Stimulated activated CD8-positive, alpha-beta memory T cell treated with anti-CD3 and anti-CD28 coated beads, Interleukin-15, amount 100 ng/mL, for 4 hours (primary cell): ENCODE measurements at regions not wholly inside any gene's neighbourhood (a gene's known extent, or its start where the extent isn't known, plus 50 kb on each side); places are given as distances from the start of the nearest gene placed in this dataset.
A peak's percentile ranks its signal among the peaks of the same experiment; 100 is the strongest.
"Not testable (repeated sequence)": the region's sequence is repeated elsewhere in the genome, so short reads cannot be mapped to it uniquely, and the experiment has no call there.

Source experiments
- DNase-seq, 2 donors: peaks; one replicate each; pipeline ENCODE4 v3.0.0-alpha.2; 2020; ENCODE audit warnings: low read depth in 2 of 2

- not testable (repeated sequence) for DNase-seq
These were observed 135.5 kb downstream of the NBPF8 start for GRCh38 chr1:120550335-120550734.

- DNase-seq: not testable (repeated sequence)
These were observed 137.4 kb downstream of the NBPF8 start for GRCh38 chr1:120552190-120552589.

GRCh38 chr1:120557605-120558302 is 142.9 kb downstream of the NBPF8 start:
- not testable (repeated sequence) for DNase-seq

GRCh38 chr1:120558303-120559060 is 143.6 kb downstream of the NBPF8 start:
- peak; percentile 10 to 40 for DNase-seq

GRCh38 chr1:120561767-120562166 is 146.9 kb downstream of the NBPF8 start:
- not testable (repeated sequence) for DNase-seq

GRCh38 chr1:120565396-120565795 is 150.6 kb downstream of the NBPF8 start:
- DNase-seq: not testable (repeated sequence)

- not testable (repeated sequence) for DNase-seq
These were observed 152.8 kb downstream of the NBPF8 start for GRCh38 chr1:120567620-120568019.

GRCh38 chr1:120575201-120575600 is 148.5 kb upstream of the NBPF26 start:
- not testable (repeated sequence) for DNase-seq

GRCh38 chr1:120582135-120582534 is 141.6 kb upstream of the NBPF26 start:
- not testable (repeated sequence) for DNase-seq

GRCh38 chr1:120586053-120586452 is 137.7 kb upstream of the NBPF26 start:
- DNase-seq: not testable (repeated sequence)

- not testable (repeated sequence) for DNase-seq
These were observed 134.9 kb upstream of the NBPF26 start for GRCh38 chr1:120588811-120589210.

GRCh38 chr1:120591774-120592173 is 132.0 kb upstream of the NBPF26 start:
- not testable (repeated sequence) for DNase-seq

- not testable (repeated sequence) for DNase-seq
These were observed 130.8 kb upstream of the NBPF26 start for GRCh38 chr1:120592943-120593342.

- DNase-seq: not testable (repeated sequence)
These were observed 130.1 kb upstream of the NBPF26 start for GRCh38 chr1:120593648-120594047.

- DNase-seq: not testable (repeated sequence)
These were observed 125.3 kb upstream of the NBPF26 start for GRCh38 chr1:120598331-120598951.

GRCh38 chr1:120599511-120599910 is 124.2 kb upstream of the NBPF26 start:
- not testable (repeated sequence) for DNase-seq

GRCh38 chr1:120600442-120601041 is 123.2 kb upstream of the NBPF26 start:
- DNase-seq: not testable (repeated sequence)

- not testable (repeated sequence) for DNase-seq
These were observed 115.9 kb upstream of the NBPF26 start for GRCh38 chr1:120607882-120608281.

- DNase-seq: not testable (repeated sequence)
These were observed 115.3 kb upstream of the NBPF26 start for GRCh38 chr1:120608314-120609014.

GRCh38 chr1:120609015-120609573 is 114.7 kb upstream of the NBPF26 start:
- not testable (repeated sequence) for DNase-seq

GRCh38 chr1:120609834-120610233 is 113.9 kb upstream of the NBPF26 start:
- DNase-seq: not testable (repeated sequence)
